Esophagus muscularis mucosa (tissue), 4 donors: ENCODE measurements at regions not wholly inside any gene's neighbourhood (a gene's known extent, or its start where the extent isn't known, plus 50 kb on each side); places are given as distances from the start of the nearest gene placed in this dataset.

Source experiments
- DNase-seq: peaks from one replicate; pipeline ENCODE4 v3.0.0-alpha.2; 2017; ENCODE audit errors: extremely low spot score
- H3K27ac ChIP-seq, 4 donors: fragments of 200-600 bp; sonication (generic); replicated peaks in 1 of 4; 1 replicate in 3 of 4; 2 replicates in 1 of 4; pipeline ENCODE4 v1.5.1; 2016 to 2019; ENCODE audit warnings: mild to moderate bottlenecking in 1 of 4
- H3K27me3 ChIP-seq, 4 donors: fragments of 200-600 bp; sonication (generic); one replicate each; pipeline versions ENCODE4 v1.5.1 to v1.6.0; 2016 to 2019
- H3K36me3 ChIP-seq, 4 donors: fragments of 200-600 bp; sonication (generic); one replicate each; pipeline ENCODE4 v1.5.1; 2016 to 2019
- H3K4me1 ChIP-seq, 4 donors: fragments of 200-600 bp; sonication (generic); one replicate each; pipeline ENCODE4 v1.5.1; 2016 to 2019
- H3K4me3 ChIP-seq, 4 donors: fragments of 200-600 bp; sonication (generic); 1 replicate in 2 of 4; 2 replicates in 2 of 4; pipeline ENCODE4 v1.5.1; 2016 to 2019; ENCODE audit warnings: mild to moderate bottlenecking in 4 of 4, moderate library complexity in 1 of 4
- H3K9me3 ChIP-seq, 4 donors: fragments of 200-600 bp; sonication (generic); 1 replicate in 3 of 4; 2 replicates in 1 of 4; pipeline ENCODE4 v1.5.1; 2016 to 2019
- CTCF ChIP-seq, 3 experiments: fragments of 200-600 bp in 2 of 3; fragments of 450-650 bp in 1 of 3; sonication (generic) in 2 of 3; IDR thresholded peaks; one replicate each; pipeline ENCODE4 v1.5.1; 2017 to 2019; ENCODE audit warnings: antibody characterized with exemption in 3 of 3, mild to moderate bottlenecking in 2 of 3, moderate library complexity in 1 of 3
- EP300 ChIP-seq: sonication (generic); formaldehyde crosslinking; IDR thresholded peaks from one replicate; pipeline ENCODE4 v1.6.1; 2017; ENCODE audit warnings: antibody characterized with exemption
- POLR2A ChIP-seq: fragments of 450-650 bp; IDR thresholded peaks from one replicate; pipeline ENCODE4 v1.6.1; 2017; ENCODE audit warnings: antibody characterized with exemption, moderate library complexity, mild to moderate bottlenecking, low read depth
- POLR2AphosphoS5 ChIP-seq, 2 donors: sonication (generic); formaldehyde crosslinking; IDR thresholded peaks; one replicate each; pipeline ENCODE4 v1.6.1; 2017; ENCODE audit warnings: antibody characterized with exemption in 2 of 2
- WGBS: methylation state at CpG from one replicate; pipeline ENCODE4 v1.1.5; 2018; 5-methylcytosine and 5-hydroxymethylcytosine counted together
- intact Hi-C: fragments of 100-400 bp; cut with DNase I; formaldehyde crosslinking; loops from one replicate; pipeline ENCODE4 v1.15.1; 2023

DNA sequence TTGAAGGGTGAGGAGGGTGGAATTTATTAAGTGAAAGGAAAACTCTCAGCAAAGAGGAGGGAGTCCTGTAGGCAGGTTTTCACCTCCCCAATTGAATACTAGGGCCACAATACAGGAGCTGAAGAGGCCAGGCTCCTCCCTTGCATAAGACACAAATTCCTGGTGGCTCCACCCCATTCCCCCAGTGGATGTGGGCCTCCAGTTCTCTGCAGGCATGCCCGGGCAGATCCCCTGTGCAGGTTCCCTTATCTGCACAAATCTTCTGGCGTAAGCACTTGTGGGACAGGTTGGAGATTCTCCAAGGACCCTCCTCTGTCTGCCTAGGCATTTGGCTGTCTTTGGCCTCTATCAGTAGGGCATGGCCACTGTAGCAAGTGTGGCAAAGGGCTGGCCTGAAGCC lies 847.1 kb upstream of the MBL2 start:
- Histone ChIP-seq H3K27ac (no peak overlapping the region), H3K4me3 (no peak overlapping the region), H3K4me1 (no peaks in the 10 kb centered on the region), H3K9me3 (no peaks in the 10 kb centered on the region), H3K36me3 (no peaks in the 10 kb centered on the region), H3K27me3 (peaks cover 0 to 3% (median 0%) of the 10 kb centered on the region in 4 donors)
- no peak for TF ChIP-seq EP300
- TF ChIP-seq POLR2AphosphoS5 (IDR thresholded peaks at IDR 0.05), result no peak
- TF ChIP-seq POLR2A, result no peak
- TF ChIP-seq CTCF (IDR thresholded peaks at IDR 0.05), result no peak
- DNase-seq, result no peak
- intact Hi-C loops, result no loop called here
- WGBS, result 87% methylated on average over 2 of the region's 2 CpGs

GRCh38 chr10:53607691-53608090 lies 835.1 kb upstream of the MBL2 start:
- TF ChIP-seq CTCF (IDR thresholded peaks at IDR 0.05), result no peak
- TF ChIP-seq EP300, result no peak
- no peak for TF ChIP-seq POLR2AphosphoS5 (IDR thresholded peaks at IDR 0.05)
- no peak for TF ChIP-seq POLR2A
- intact Hi-C loops, result loop anchor here (10.0 kb wide), 1 partner anchor 1657 kb away; no protein-coding TSS in a partner anchor
- WGBS, result 47% methylated on average over 3 of the region's 3 CpGs
- Histone ChIP-seq H3K27me3 (no peaks in the 10 kb centered on the region), H3K27ac (no peak overlapping the region), H3K9me3 (no peaks in the 10 kb centered on the region), H3K36me3 (no peaks in the 10 kb centered on the region), H3K4me3 (no peak overlapping the region), H3K4me1 (no peaks in the 10 kb centered on the region)
- DNase-seq, result no peak

DNA sequence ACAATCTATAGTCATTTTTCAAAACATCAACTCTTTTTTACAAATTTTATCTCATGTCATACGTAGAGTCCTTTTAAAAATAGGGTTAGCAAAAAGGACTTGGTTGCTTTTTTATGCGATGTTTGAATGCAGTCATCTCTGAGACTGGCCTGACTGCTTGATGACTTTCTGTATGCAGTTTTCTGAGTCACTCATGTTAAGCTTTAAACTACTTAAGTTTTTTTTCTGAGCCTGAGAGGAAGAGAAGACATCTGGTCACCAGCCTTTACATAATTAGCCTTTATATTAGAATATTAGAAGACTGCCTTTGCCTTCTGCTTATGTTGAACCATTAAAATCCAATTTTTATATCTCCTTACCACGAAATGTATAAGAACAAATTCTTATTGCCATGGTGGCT lies 834.4 kb upstream of the MBL2 start:
- Histone ChIP-seq H3K4me3 (no peak overlapping the region), H3K4me1 (no peaks in the 10 kb centered on the region), H3K27ac (no peak overlapping the region), H3K9me3 (no peaks in the 10 kb centered on the region), H3K36me3 (no peaks in the 10 kb centered on the region), H3K27me3 (no peaks in the 10 kb centered on the region)
- no peak for DNase-seq
- TF ChIP-seq POLR2AphosphoS5 (IDR thresholded peaks at IDR 0.05) (no peak), EP300 (no peak), POLR2A (no peak), CTCF (IDR thresholded peaks at IDR 0.05) (no peak)
- WGBS, result 72% methylated on average over 3 of the region's 3 CpGs
- intact Hi-C loops, result loop anchor here (10.0 kb wide), 1 partner anchor 1658 kb away; no protein-coding TSS in a partner anchor

GRCh38 chr10:53601260-53601875 lies 828.8 kb upstream of the MBL2 start:
- Histone ChIP-seq H3K9me3 (no peaks in the 10 kb centered on the region), H3K4me3 (no peak overlapping the region), H3K36me3 (no peaks in the 10 kb centered on the region), H3K27ac (no peak overlapping the region), H3K27me3 (no peaks in the 10 kb centered on the region), H3K4me1 (no peaks in the 10 kb centered on the region)
- peak; percentile 48 to 76 (median 68) for TF ChIP-seq CTCF (IDR thresholded peaks at IDR 0.05)
- TF ChIP-seq POLR2AphosphoS5 (IDR thresholded peaks at IDR 0.05), result no peak
- DNase-seq, result no peak
- intact Hi-C loops, result loop anchor here (10.0 kb wide), 1 partner anchor 1663 kb away; no protein-coding TSS in a partner anchor
- 15% methylated on average over 11 of the region's 11 CpGs for WGBS

GRCh38 chr10:53598914-53599313 lies 826.3 kb upstream of the MBL2 start:
- H3K4me1 ChIP-seq, result no peaks in the 10 kb centered on the region
- no peaks in the 10 kb centered on the region for H3K36me3 ChIP-seq
- H3K27ac ChIP-seq, result no peak overlapping the region
- no peak overlapping the region for H3K4me3 ChIP-seq
- no peaks in the 10 kb centered on the region for H3K9me3 ChIP-seq
- intact Hi-C loops, result no loop called here
- no peak for DNase-seq
- TF ChIP-seq POLR2A, result no peak
- no peak for TF ChIP-seq POLR2AphosphoS5 (IDR thresholded peaks at IDR 0.05)
- TF ChIP-seq EP300, result no peak
- no peak for TF ChIP-seq CTCF (IDR thresholded peaks at IDR 0.05)
- WGBS, result 73% methylated on average over 2 of the region's 2 CpGs
- peaks cover 0 to 2% (median 0%) of the 10 kb centered on the region in 4 donors for H3K27me3 ChIP-seq
